SK-N-SH (cell line): ENCODE measurements at regions not wholly inside any gene's neighbourhood (a gene's known extent, or its start where the extent isn't known, plus 50 kb on each side); places are given as distances from the start of the nearest gene placed in this dataset.

Experiments
- FOXJ3 ChIP-seq: sonication (generic); formaldehyde crosslinking; IDR thresholded peaks from 2 replicates; pipeline ENCODE4 v1.5.1; 2020; ENCODE audit warnings: mild to moderate bottlenecking, missing genetic modification reagents
- TF ChIP-seq, protein P1 (sequence below): IDR thresholded peaks from 2 replicates; pipeline ENCODE4 v1.6.1; 2012; ENCODE audit warnings: mild to moderate bottlenecking, low read depth, low read length, moderate library complexity
- TF ChIP-seq, protein P2 (sequence below): fragments of 200-600 bp; sonication (generic); IDR thresholded peaks from 2 replicates; pipeline ENCODE4 v1.6.1; 2017; ENCODE audit warnings: antibody characterized with exemption, mild to moderate bottlenecking, moderate library complexity

DNA sequence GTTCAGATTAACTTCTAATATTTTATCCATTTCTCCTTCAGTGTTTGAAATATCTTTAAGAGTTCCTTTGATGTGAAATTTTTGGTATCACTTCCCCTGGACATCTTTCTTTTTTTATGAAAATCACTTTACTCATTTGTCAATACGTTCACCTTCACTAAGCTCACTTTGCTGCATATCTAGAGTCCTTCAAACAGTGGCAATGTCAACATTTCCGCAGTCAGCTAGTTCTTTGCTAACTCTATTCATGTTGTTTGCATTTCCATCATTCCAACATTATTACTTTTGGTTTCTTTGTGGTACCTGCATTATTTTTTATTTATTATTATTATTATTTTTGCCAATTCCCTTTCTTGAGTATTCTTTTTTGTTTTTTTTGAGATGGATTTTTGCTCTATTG, 203.0 kb downstream of the GPAT3 start:
- TF ChIP-seq, protein P1, sequence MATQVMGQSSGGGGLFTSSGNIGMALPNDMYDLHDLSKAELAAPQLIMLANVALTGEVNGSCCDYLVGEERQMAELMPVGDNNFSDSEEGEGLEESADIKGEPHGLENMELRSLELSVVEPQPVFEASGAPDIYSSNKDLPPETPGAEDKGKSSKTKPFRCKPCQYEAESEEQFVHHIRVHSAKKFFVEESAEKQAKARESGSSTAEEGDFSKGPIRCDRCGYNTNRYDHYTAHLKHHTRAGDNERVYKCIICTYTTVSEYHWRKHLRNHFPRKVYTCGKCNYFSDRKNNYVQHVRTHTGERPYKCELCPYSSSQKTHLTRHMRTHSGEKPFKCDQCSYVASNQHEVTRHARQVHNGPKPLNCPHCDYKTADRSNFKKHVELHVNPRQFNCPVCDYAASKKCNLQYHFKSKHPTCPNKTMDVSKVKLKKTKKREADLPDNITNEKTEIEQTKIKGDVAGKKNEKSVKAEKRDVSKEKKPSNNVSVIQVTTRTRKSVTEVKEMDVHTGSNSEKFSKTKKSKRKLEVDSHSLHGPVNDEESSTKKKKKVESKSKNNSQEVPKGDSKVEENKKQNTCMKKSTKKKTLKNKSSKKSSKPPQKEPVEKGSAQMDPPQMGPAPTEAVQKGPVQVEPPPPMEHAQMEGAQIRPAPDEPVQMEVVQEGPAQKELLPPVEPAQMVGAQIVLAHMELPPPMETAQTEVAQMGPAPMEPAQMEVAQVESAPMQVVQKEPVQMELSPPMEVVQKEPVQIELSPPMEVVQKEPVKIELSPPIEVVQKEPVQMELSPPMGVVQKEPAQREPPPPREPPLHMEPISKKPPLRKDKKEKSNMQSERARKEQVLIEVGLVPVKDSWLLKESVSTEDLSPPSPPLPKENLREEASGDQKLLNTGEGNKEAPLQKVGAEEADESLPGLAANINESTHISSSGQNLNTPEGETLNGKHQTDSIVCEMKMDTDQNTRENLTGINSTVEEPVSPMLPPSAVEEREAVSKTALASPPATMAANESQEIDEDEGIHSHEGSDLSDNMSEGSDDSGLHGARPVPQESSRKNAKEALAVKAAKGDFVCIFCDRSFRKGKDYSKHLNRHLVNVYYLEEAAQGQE = no peak
- TF ChIP-seq, protein P2, sequence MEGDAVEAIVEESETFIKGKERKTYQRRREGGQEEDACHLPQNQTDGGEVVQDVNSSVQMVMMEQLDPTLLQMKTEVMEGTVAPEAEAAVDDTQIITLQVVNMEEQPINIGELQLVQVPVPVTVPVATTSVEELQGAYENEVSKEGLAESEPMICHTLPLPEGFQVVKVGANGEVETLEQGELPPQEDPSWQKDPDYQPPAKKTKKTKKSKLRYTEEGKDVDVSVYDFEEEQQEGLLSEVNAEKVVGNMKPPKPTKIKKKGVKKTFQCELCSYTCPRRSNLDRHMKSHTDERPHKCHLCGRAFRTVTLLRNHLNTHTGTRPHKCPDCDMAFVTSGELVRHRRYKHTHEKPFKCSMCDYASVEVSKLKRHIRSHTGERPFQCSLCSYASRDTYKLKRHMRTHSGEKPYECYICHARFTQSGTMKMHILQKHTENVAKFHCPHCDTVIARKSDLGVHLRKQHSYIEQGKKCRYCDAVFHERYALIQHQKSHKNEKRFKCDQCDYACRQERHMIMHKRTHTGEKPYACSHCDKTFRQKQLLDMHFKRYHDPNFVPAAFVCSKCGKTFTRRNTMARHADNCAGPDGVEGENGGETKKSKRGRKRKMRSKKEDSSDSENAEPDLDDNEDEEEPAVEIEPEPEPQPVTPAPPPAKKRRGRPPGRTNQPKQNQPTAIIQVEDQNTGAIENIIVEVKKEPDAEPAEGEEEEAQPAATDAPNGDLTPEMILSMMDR = no peak
- TF ChIP-seq FOXJ3 (CRISPR knock-in tag) = no peak
